ENCODE measurements at regions not wholly inside any gene's neighbourhood (a gene's known extent, or its start where the extent isn't known, plus 50 kb on each side); places are given as distances from the start of the nearest gene placed in this dataset.
"Not testable (repeated sequence)": the region's sequence is repeated elsewhere in the genome, so short reads cannot be mapped to it uniquely, and the experiment has no call there.

DNA sequence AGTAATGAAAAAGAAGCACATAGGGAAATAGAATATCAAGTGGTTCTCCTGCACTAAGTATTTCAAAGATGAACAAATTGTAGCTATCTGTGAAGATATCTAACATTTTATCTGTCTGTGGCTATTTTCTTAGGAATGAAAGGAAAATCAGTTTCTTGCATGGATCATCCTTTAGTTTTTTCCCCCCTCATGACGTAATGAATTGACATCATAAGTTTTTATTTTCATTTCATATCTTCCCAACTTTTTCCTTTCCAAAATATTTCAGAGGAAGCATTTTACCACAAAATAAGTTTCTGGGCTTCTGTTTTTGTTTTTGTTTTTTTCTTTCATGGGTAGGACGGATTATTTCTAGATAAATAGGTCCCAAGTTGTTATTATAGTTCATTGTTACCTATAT, 996.6 kb downstream of the TMEM121 start:
- DNase-seq (ENCODE audit: low spot score), result no peak

DNA sequence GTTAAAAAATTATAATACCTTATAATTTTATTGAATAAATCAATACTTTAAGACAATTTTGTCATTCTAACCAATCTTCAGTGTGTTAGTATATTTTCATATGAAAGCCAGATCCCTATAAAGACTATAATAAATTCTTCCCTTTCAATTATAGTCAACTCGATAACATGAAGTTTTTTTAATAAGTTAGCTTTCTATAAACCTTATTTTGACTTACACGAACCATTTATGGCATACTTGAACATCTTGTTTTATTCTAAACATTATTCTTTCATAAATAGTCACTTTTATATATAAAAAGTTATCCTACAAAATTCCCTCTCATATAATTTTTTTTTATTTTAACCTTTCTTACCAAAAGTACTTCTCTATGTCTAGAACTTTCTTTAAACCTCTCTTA, 1002.3 kb downstream of the TMEM121 start:
- no peak for DNase-seq (ENCODE audit: low spot score)

DNA sequence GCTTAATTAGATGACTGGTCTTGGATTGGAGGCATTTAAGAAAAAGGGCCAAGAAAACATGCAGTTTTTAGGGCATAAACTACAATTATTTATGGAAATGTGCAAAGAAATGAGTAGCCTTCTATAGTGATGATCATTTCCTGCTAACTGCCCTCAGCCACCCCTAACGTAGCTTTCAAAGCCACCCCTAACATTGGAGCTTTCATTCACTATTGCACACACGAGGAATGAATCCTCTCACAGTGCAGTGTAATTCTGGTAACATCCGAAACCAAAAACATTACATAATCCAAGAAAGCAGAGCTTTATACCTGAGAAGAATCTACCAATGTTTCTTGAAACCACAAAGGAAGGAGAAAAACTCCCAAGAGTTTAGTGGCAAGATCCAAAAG, 1003.6 kb downstream of the TMEM121 start:
- no peak for DNase-seq (ENCODE audit: low spot score)

DNA sequence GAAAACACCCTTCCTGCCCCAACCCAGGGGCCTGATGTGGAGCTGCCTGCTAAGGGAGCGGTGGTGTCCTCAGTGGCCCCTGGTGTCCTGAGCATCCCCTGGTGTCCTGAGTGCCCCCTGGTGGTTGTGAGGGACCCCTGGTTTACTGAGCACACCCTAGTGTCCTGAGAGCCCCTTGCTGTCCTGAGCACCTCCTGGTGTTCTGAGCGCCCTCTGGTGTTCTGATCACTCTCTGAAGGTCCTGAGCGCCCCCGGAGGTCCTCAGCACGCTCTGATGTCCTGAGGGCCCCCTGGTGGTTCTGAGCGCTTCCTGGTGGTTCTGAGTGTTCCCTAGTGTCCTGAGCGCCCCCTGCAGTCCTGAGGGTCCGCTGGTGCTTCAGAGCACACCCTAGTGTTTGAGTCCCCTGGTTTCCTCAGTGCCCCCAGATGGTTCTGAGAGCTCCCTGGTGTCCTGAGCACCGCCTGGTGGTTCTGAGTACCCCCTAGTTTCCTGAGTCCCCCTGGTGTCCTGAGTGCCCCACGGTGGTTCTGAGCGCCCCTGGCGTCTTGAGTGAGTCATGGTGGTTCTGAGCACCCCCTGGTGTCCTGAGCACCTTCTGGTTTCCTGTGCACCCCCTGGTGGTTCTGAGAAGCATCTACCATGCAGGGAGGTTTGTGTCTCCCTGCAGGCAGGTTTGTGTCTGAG, 1004.2 kb downstream of the TMEM121 start:
- DNase-seq (ENCODE audit: low spot score), result peak; percentile 28

DNA sequence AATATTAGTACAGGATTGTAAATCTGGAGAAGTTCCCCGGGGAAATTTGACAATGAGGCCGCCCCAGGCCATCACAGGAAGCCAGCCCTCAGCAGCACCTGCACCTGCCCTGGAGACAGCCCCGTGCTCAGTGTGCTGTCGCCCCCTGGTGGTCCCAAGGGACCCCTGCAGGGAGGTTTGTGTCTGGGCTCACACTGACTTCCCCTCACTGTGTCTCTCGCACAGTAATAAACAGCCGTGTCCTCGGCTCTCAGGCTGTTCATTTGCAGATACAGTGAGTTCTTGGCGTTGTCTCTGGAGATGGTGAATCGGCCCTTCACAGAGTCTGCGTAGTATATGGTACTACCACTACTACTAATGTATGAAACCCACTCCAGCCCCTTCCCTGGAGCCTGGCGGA, 1011.2 kb downstream of the TMEM121 start:
- not testable (repeated sequence) for DNase-seq (ENCODE audit: low spot score)

DNA sequence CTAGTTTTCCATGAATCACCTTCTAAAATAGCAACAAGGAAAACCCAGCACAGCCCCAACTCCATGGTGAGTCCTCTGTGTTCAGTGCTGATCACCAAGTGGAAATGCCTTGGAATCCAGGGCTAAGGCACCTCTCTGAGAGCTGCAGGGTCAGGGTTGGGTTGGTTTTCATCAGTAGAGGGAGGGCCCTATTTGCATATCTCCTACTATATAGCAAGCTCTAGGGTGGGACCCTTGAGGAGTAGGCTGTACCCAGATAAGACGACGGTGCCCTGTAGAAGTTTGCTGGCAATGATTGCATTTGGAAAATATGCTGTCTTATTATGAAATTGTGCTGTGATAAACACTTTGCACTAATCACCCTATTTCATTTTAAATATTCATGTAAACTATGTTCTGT, 1011.8 kb downstream of the TMEM121 start:
- no peak for DNase-seq (ENCODE audit: low spot score)

DNA sequence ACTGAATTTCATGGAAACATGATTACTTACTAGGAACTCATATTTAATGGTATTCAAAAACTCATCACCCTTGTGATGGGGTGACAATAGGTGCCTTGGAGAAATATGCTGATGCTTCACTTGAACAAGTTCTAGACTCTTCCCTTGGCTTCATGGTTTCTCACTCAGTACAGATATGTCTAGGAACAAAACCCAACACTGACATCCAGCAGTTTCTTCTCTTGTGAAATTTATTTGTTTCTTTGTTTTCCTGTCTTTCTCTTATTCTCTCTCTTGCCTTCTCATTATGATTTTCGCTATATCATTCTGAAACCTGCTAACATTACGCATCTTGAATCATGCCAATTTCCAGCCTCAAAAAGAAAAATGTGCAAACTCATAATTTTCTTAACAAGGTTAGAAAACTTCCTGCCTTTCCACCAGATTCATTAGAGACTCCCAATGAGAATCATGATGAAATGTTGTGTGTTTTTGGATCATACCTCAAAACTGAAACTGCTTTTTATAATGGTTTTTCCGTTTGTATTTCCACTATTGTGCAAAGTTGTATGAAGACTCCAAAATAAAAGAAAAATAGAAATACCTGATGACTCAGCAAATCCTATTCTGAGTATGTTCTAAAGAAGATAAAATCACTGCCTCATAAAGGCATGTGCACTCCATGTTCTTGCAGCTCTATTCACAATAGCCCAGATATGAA, 1021.5 kb downstream of the TMEM121 start:
- DNase-seq (ENCODE audit: low spot score), result no peak

DNA sequence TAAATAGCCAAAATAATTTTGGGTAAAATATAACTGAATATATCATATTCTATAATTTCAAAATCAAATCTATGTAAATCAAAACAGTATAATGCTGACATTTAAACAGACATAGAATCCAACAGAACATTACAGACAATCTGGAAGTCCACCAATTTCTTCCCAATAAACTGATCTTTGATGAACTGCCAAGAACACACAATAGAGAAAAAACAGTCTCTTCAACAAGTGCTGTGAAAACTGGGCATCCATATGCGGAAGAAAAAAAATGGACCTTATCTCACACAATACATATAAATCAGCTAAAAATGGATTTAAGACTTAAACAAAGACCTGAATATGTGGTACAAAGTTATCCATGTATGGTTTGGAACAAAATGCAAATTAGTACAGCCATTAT, 1022.7 kb downstream of the TMEM121 start:
- no peak for DNase-seq (ENCODE audit: low spot score)

DNA sequence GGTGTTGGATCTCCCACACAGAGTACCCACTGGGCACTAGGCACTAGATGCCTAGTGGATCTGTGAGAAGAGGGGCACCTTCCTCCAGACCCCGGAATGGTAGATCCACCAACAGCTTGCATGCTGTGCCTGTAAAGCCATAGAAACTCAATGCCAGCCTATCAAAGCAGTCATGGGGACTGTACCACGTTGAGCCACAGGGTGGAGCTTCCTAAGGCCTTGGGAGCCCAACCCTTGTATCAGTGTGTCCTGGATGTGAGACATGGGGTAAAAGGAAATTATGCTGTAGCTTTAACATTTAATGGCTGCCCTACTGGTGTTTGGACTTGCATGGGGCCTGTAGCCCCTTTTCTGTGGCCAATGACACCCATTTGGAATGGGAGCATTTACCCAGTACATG, 1024.9 kb downstream of the TMEM121 start:
- no peak for DNase-seq (ENCODE audit: low spot score)

DNA sequence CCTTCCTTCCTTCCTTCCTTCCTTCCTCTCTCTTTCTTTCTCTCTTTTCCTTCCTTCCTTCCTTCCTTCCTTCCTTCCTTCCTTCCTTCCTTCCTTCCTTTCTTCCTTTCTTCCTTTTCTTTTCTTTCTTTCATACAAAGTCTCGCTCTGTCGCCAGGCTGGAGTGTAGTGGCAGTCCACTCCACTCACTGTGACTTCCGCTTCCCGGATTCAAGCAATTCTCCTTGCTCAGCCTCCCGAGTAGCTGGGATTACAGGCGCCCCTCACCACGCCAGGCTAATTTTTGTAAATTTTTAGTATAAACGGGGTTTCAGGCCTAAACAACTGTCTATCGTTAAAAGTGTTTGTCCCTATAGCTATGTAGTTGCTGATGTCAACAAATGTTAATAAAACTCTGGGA, 1029.8 kb downstream of the TMEM121 start:
- DNase-seq (ENCODE audit: low spot score), result not testable (repeated sequence)

DNA sequence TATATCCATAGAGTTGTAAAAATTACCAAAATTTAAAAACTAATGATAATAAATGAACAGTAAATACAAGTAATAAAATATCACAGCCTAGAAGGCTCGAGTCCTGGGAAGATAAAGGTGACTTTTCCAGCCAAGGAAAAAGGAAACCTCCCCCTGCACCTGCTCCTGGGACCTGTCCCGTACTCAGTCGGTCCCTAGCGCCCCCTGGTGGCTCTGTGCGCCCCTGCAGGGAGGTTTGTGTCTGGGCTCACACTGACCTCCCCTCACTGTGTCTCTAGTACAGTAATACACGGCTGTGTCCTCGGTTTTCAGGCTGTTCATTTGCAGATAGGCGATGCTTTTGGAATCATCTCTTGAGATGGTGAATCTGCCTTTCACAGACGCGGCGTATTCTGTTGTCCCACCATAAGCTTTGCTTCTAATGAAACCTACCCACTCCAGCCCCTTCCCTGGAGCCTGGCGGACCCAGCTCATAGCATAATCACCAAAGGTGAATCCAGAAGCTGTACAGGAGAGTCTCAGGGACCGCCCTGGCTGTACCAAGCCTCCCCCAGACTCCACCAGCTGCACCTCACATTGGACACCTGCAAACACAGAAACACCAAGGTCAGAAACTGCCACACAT, 1030.4 kb downstream of the TMEM121 start:
- DNase-seq (ENCODE audit: low spot score), result peak; percentile 59

DNA sequence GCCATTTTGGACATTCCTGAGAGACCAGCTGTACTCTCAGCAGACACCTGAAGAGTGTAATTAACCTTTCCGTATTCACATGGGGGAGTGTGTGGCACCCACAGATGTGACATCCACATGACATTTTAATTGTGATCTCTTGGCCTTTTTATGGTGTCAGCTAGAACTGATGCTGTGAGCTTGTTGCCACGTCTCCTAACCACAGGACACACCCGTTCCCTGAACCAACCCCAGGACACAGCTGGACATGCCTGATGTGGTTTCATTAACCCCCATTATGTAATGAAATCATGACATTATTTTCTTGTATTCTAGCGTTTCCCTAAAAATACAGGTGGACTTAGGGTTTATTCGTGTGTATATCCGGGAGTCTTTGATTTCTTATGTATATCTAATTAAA, 1036.1 kb downstream of the TMEM121 start:
- no peak for DNase-seq (ENCODE audit: low spot score)

DNA sequence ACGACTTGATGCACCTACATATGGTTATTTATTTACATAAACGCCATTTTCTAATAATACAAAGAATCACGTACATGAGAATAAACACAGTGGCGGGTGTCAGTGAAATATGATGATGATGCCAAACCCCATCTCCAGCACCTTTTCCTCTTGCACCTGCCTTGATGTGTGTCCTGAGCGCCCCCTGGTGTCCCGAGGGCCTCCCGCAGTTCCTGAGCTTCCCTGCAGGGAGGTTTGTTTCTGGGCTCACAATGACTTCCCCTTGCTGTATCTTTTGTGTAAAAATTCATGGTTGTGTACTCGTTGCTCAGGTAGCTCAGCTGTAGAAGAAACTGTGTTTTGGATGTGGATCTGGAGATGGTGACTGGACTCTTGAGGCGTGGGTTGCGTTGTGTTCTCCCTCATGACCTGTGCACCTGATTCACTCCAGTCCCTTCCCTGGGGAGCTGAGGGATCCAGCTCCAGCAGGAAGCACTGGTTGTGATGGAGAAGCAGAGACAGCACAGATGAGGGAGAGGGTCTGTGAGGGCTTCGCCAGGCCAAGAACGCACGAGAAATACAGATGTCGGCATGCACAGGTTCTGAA, 1037.8 kb downstream of the TMEM121 start:
- DNase-seq (ENCODE audit: low spot score), result peak; percentile 46

DNA sequence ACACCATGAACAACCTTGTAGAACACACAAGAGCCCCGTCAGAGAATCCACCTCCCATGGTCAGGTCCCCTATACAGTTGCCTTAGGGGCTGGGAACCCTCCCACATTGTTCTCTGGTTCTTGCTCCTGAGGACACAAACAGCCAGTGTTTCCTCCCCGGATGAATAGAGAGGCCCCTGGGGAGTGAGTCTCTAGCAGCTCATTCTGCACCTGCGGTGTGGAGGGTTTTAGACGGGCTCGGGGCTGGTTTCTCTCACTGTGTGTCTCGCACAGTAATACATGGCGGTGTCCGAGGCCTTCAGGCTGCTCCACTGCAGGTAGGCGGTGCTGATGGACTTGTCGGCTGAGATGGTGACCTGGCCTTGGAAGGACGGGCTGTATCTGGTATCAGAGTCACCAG, 1052.1 kb downstream of the TMEM121 start:
- no peak for DNase-seq (ENCODE audit: low spot score)

DNA sequence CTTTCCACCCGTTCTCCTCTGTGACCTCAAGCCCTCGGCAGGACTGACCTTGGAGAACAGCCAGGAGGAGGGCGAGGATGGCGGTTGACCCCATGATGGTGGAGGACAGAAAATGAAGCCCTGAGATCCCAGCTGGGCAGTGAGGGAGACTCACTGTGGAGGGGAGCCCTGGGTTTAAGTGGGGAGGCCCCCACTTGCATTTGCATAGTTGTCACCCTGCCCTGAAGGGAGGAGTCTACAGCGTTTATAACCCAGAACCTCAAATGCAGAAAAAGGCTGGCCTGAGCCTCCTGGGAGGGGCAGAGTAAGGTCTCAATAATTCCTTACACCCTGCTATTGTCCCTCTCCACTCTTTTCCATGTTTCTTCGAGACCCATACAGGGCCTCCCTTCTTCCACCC, 1052.7 kb downstream of the TMEM121 start:
- DNase-seq (ENCODE audit: low spot score), result no peak

DNA sequence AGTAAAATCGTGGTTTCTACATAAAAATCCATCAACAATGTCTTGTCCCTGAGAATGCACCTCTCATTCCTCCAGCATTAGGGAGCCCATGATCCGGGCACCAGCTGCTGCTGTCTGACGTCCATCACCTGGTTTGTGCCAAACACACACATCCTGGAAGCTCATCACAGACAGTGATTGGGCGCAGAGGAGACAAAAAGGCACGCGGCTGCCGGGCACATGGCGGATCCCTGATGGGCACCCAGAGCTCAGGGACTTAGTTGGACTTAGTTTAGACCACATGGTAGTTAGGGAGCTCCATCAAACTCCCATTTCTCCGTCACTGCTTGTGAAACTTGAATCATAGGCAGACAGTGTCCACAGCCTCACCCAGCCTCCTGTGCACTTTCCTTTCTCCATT, 1059.3 kb downstream of the TMEM121 start:
- no peak for DNase-seq (ENCODE audit: low spot score)

DNA sequence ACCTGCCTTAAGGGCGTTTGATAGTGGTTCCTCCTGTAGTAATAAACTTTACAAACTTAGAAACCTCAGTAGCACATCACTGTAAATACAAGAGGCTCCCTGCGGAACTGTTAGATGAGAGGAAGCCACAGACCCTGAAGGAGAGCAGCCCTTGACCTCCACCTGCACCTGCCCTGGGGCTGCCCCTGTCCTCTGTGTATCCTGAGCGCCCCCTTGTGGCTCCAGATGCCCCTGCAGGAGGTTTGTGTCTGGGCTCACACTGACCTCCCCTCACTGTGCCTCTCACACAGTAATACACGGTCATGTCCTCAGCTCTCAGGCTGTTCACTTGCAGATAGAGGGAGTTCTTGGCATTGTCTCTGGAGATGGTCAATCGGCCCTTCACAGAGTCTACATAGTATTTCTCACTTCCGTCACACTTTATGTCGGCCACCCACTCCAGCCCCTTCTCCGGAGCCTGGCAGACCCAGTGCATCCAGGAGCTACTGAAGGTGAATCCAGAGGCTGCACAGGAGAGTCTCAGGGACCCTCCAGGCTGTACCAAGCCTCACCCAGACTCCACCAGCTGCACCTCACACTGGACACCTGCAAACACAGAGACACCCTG, 1059.8 kb downstream of the TMEM121 start:
- peak; percentile 46 for DNase-seq (ENCODE audit: low spot score)

DNA sequence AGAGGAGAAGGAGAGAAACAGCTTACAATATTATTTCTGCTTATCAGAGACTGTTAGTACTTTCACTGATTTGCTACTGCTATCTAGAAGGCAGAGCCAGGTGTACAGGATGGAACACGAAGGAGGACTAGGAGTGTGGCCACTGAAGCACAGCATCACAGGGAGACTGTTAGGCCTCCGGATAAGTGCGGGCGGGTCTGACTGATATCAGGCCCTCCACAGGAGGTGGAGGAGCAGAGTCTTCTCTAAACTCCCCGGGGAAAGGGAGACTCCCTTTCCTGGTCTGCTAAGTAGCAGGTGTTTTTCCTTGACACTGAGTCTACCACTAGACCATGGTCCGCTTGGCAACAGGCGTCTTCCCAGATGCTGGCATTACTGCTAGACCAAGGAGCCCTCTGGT, 1065.2 kb downstream of the TMEM121 start:
- DNase-seq (ENCODE audit: low spot score), result not testable (repeated sequence)

DNA sequence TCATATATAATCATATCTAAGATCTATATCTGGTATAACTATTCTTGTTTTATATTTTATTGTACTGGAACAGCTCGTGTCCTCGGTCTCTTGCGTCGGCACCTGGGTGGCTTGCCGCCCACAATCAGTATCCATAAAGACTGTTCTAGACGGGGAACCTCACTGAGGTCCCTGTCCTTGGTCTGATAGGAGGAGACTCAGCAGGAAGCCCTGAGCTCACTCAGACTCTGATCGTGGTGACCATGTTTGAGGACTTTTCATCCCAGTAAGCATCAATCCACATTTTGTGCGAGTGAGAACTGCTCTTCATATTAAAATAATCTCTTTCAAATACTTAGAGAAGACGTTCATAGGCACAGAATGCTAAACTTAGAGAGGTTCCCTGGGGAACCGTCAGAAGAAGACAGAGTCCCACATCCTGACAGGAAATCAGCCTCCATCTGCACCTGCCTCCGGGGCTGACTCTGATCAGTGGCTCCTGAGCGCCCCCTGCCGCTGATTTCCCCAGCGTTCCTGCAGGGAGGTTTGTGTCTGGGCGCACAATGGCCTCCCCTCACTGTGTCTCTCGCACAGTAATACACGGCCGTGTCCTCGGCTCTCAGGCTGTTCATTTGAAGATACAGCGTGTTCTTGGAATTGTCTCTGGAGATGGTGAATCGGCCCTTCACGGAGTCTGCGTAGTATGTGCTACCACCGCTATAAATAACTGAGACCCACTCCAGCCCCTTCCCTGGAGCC, 1065.9 kb downstream of the TMEM121 start:
- DNase-seq (ENCODE audit: low spot score), result not testable (repeated sequence)

DNA sequence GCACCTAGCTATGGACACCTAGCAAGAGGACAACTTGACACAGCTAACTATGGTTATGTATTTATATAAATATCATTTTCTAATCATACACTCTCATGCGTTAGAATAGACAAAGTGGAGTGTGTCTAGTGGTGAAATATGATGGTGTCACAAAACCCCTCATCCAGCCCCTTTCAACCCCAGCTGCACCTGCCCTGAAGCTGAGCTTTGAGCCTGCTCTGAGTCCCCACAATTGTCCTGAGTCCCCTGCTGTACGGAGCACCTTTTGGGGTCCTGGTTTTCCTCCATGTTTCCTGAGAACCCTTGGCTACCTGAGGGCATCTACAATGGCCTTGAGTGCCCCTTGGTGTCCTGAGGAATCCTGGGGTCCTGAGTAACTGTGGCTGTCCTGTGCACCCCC, 1072.8 kb downstream of the TMEM121 start:
- DNase-seq (ENCODE audit: low spot score), result no peak

DNA sequence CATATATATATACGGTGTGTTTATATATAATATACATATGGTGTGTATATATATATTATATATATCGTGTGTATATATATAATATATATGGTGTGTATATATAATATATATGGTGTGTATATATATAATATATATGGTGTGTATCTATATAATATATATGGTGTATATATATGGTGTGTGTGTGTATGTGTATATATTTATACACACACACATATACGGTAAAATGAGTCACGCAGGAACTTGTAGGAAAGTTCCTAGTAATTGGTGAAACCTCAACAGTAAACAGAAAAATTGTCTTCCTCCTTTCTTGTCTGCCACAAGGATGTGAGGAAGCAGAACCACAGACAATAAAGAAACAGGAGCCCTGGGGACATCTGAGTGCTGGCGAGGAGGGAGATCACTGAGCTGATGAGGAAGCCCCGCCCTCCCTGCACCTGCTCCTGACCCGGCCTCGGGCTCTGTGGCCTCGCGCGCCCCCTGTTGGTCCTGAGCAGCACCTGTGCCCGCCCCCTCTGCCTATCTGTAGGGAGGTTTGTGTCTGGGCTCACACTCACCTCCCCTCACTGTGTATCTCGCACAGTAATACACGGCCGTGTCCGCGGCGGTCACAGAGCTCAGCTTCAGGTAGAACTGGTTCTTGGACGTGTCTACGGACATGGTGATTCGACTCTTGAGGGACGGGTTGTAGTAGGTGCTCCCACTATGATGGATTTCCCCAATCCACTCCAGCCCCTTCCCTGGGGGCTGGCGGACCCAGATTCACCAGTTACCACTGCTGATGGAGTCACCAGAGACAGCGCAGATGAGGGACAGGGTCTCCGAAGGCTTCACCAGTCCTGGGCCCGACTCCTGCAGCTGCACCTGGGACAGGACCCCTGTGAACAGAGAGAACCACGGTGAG, 1079.4 kb downstream of the TMEM121 start:
- DNase-seq (ENCODE audit: low spot score), result peak; percentile 66

Measured in CD4-positive, alpha-beta T cell treated with Interleukin-6 at 100 ng/mL for 8 hours (primary cell).